ENCODE measurements at regions not wholly inside any gene's neighbourhood (a gene's known extent, or its start where the extent isn't known, plus 50 kb on each side); places are given as distances from the start of the nearest gene placed in this dataset.
"Not testable (repeated sequence)": the region's sequence is repeated elsewhere in the genome, so short reads cannot be mapped to it uniquely, and the experiment has no call there.

DNA sequence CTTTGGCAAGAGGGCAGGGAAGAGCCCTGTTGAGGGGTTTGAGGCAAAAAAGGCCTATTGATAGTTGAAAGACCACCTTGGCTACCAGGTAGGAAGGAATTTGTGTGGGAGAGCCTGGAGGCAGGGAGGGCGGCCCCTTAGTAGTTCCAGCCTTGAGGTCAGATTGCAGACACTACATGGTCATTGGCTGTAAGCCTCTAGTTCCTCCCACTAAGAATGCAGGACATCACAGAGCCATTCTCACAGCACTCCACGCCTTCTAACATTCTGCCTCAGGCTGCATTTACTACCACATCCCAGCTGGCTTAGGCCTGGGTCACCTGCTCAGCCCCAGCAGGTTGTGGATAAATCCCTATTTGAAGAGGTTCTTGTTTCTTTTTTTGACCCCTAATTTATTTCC, 91.0 kb upstream of the SNX9 start:
- H3K4me1 ChIP-seq (replicated peaks; ENCODE audit: insufficient read depth), result no peaks in the 10 kb centered on the region
- H3K9me3 ChIP-seq (ENCODE audit: insufficient read depth, low read depth), result no peaks in the 10 kb centered on the region
- H3K27me3 ChIP-seq (ENCODE audit: insufficient read depth, low read depth), result no peaks in the 10 kb centered on the region
- BruUV-seq (replicated peaks), result no TSS peak
- ChIA-PET POLR2A (ENCODE audit: unreplicated experiment) (no interaction called here), CTCF (no interaction called here)
- no peaks in the 10 kb centered on the region for H3K9me2 ChIP-seq (ENCODE audit: insufficient read depth)
- no peak overlapping the region for H3K27ac ChIP-seq
- intact Hi-C loops (cut with micrococcal nuclease; ENCODE audit: unreplicated experiment), result no loop called here
- H4K20me1 ChIP-seq (ENCODE audit: insufficient read depth), result no peaks in the 10 kb centered on the region
- DNase-seq, result no peak
- no peak overlapping the region for H3K4me2 ChIP-seq
- H3K36me3 ChIP-seq (ENCODE audit: low read depth), result no peaks in the 10 kb centered on the region
- H3K79me2 ChIP-seq (ENCODE audit: low read depth), result no peaks in the 10 kb centered on the region
- no peaks in the 10 kb centered on the region for H3F3A ChIP-seq (ENCODE audit: insufficient read depth, low read depth)
- TF ChIP-seq, protein P1, sequence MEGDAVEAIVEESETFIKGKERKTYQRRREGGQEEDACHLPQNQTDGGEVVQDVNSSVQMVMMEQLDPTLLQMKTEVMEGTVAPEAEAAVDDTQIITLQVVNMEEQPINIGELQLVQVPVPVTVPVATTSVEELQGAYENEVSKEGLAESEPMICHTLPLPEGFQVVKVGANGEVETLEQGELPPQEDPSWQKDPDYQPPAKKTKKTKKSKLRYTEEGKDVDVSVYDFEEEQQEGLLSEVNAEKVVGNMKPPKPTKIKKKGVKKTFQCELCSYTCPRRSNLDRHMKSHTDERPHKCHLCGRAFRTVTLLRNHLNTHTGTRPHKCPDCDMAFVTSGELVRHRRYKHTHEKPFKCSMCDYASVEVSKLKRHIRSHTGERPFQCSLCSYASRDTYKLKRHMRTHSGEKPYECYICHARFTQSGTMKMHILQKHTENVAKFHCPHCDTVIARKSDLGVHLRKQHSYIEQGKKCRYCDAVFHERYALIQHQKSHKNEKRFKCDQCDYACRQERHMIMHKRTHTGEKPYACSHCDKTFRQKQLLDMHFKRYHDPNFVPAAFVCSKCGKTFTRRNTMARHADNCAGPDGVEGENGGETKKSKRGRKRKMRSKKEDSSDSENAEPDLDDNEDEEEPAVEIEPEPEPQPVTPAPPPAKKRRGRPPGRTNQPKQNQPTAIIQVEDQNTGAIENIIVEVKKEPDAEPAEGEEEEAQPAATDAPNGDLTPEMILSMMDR (conservative IDR thresholded peaks at IDR 0.05), result no peak
- TF ChIP-seq EZH2 (IDR thresholded peaks at IDR 0.05; ENCODE audit: low read depth), result no peak
- H3K4me3 ChIP-seq, result no peak overlapping the region
- H2AFZ ChIP-seq, result no peak overlapping the region

DNA sequence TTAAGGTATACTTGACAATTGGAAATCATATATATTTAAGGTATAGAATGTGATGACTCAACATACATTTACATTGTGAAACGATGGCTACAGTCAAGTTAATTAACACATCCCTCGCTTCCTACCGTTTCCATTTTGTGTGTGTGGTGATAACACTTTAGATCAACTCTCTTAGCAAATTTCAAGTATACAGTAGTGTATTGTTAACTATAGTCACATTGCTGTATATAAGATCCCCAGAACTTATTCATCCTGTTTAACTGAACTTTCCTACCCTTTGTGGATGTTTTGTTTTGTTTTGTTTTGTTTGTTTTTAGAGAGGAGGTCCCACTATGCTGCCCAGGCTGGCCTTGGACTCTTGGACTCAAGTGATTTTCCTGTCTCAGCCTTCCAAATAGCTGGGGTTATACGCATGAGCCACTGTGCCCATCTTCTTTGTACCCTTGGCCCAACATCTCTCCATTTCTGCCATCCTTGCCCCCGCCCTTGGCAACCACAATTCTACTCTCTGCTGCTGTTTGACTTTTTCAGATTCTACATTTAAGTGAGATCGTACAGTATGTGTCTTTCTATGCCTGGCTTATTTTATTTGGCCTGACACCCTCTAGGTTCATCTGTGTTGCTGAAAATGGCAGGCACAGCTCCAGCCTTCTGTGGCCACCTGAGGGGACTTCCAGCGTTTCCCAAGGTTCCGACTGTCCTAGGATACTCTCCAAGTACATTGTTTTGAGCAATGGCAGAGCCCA, 90.5 kb upstream of the SNX9 start:
- no TSS peak for BruUV-seq (replicated peaks)
- H3K4me1 ChIP-seq (replicated peaks; ENCODE audit: insufficient read depth), result no peaks in the 10 kb centered on the region
- H3K9me3 ChIP-seq (ENCODE audit: insufficient read depth, low read depth), result no peaks in the 10 kb centered on the region
- H4K20me1 ChIP-seq (ENCODE audit: insufficient read depth), result no peaks in the 10 kb centered on the region
- H3K27ac ChIP-seq, result no peak overlapping the region
- TF ChIP-seq, protein P1 (conservative IDR thresholded peaks at IDR 0.05), result no peak
- no peak for TF ChIP-seq EZH2 (IDR thresholded peaks at IDR 0.05; ENCODE audit: low read depth)
- H3K4me3 ChIP-seq, result no peak overlapping the region
- ChIA-PET POLR2A (ENCODE audit: unreplicated experiment) (no interaction called here), CTCF (no interaction called here)
- H3K9me2 ChIP-seq (ENCODE audit: insufficient read depth), result no peaks in the 10 kb centered on the region
- H2AFZ ChIP-seq, result no peak overlapping the region
- no peak for DNase-seq
- no peaks in the 10 kb centered on the region for H3K79me2 ChIP-seq (ENCODE audit: low read depth)
- intact Hi-C loops (cut with micrococcal nuclease; ENCODE audit: unreplicated experiment), result no loop called here
- no peaks in the 10 kb centered on the region for H3K36me3 ChIP-seq (ENCODE audit: low read depth)
- no peaks in the 10 kb centered on the region for H3K27me3 ChIP-seq (ENCODE audit: insufficient read depth, low read depth)
- H3K4me2 ChIP-seq, result no peak overlapping the region
- no peaks in the 10 kb centered on the region for H3F3A ChIP-seq (ENCODE audit: insufficient read depth, low read depth)

DNA sequence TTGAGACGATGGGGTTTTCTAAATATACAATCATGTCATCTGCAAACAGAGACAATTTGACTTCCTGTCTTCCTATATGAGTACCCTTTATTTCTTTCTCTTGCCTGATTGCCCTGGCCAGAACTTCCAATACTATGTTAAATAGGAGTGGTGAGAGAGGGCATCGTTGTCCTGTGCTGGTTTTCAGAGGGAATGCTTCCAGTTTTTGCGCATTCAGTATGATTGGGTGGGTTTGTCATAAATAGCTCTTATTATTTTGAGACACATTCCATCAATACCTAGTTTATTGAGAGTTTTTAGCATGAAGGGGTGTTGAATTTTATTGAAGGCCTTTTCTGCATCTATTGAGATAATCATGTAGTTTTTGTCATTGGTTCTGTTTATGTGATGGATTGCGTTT, 86.5 kb upstream of the SNX9 start:
- H3K9me2 ChIP-seq (ENCODE audit: insufficient read depth); H3K36me3 ChIP-seq (ENCODE audit: low read depth); POLR2A ChIA-PET (ENCODE audit: unreplicated experiment); H3K27ac ChIP-seq; DNase-seq; H3K27me3 ChIP-seq (ENCODE audit: insufficient read depth, low read depth); CTCF ChIA-PET; H3K4me1 ChIP-seq (replicated peaks; ENCODE audit: insufficient read depth); H3K9me3 ChIP-seq (ENCODE audit: insufficient read depth, low read depth); H3K79me2 ChIP-seq (ENCODE audit: low read depth); BruUV-seq (replicated peaks); H4K20me1 ChIP-seq (ENCODE audit: insufficient read depth); H3F3A ChIP-seq (ENCODE audit: insufficient read depth, low read depth); H3K4me2 ChIP-seq; H3K4me3 ChIP-seq; H2AFZ ChIP-seq; intact Hi-C loops (cut with micrococcal nuclease; ENCODE audit: unreplicated experiment): not testable (repeated sequence)
